Lower lobe of right lung (tissue), 2 donors: ENCODE measurements at regions not wholly inside any gene's neighbourhood (a gene's known extent, or its start where the extent isn't known, plus 50 kb on each side); places are given as distances from the start of the nearest gene placed in this dataset.

Source experiments
- ATAC-seq, 2 donors: fragments of 200-7000 bp; cut with Tn5 transposase; one replicate each; pipeline ENCODE4 v1.9.1; 2020 to 2022; ENCODE audit warnings: mild to moderate bottlenecking in 2 of 2, moderate library complexity in 2 of 2
- DNase-seq: peaks from one replicate; pipeline ENCODE4 v3.0.0-alpha.2; 2020
- H3K27ac ChIP-seq: fragments of 200-600 bp; one replicate; pipeline ENCODE4 v1.8.0; 2022
- H3K27me3 ChIP-seq: fragments of 200-600 bp; one replicate; pipeline ENCODE4 v1.8.0; 2022; ENCODE audit warnings: low read depth
- H3K36me3 ChIP-seq: fragments of 200-600 bp; one replicate; pipeline ENCODE4 v1.8.0; 2022; ENCODE audit warnings: mild to moderate bottlenecking
- H3K4me1 ChIP-seq: fragments of 200-600 bp; one replicate; pipeline ENCODE4 v1.8.0; 2022
- H3K4me3 ChIP-seq: fragments of 200-600 bp; one replicate; pipeline ENCODE4 v1.8.0; 2022; ENCODE audit warnings: mild to moderate bottlenecking
- H3K9me3 ChIP-seq: fragments of 200-600 bp; one replicate; pipeline ENCODE4 v1.8.0; 2022
- CTCF ChIP-seq: fragments of 200-600 bp; IDR thresholded peaks from one replicate; pipeline ENCODE4 v1.8.0; 2022; ENCODE audit warnings: antibody characterized with exemption, mild to moderate bottlenecking
- intact Hi-C: fragments of 100-400 bp; cut with DNase I; formaldehyde crosslinking; loops from one replicate; pipeline ENCODE4 v1.11.0; 2022
- donor health status: DM: no; HTN: yes; CAD: no; lungs with severe emphysema.

DNA sequence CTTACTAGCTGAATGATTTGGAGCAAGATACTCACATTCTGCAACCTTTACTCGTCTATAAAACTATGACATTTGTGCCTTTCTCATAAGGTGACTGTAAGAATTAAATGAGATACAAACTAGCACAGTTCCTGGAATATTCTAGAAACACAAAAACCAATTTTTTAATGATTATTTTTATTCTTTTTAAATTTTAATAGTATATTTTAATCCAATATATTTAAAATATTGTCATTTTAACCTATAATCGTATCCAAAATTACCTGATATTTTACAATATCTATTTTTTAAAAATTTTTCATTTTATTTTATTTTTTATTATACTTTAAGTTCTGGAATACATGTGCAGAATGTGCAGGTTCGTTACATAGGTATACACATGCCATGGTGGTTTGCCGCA, 238.1 kb downstream of the OLFM4 start:
- DNase-seq, result no peak
- Histone ChIP-seq H3K4me3 (no peak overlapping the region), H3K4me1 (no peaks in the 10 kb centered on the region), H3K36me3 (no peaks in the 10 kb centered on the region), H3K9me3 (no peaks in the 10 kb centered on the region), H3K27me3 (no peaks in the 10 kb centered on the region), H3K27ac (no peak overlapping the region)
- intact Hi-C loops, result no loop called here
- no peak for TF ChIP-seq CTCF
- ATAC-seq, result no peak

DNA sequence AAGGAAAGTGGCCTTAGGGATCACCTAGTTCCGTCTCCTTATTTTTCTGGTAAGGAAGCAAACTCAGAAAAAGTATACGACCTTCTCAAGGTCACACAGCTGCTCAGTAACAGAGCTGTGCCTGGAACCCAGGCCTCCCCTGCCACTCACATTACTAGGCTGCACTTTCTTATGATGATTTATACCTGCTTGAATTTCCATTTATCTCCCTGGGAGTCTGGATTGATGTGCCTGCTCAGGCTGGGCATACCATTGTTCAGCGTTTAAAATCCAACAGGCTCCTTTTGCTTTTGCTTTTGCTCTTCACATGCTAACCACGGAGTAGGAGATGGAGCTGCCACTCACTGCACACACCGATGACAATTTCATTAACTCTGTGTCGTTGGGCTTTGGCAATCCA, 241.0 kb downstream of the OLFM4 start:
- Histone ChIP-seq H3K27me3 (no peaks in the 10 kb centered on the region), H3K36me3 (no peaks in the 10 kb centered on the region), H3K4me3 (no peak overlapping the region), H3K4me1 (no peaks in the 10 kb centered on the region), H3K9me3 (no peaks in the 10 kb centered on the region), H3K27ac (no peak overlapping the region)
- intact Hi-C loops, result no loop called here
- DNase-seq, result no peak
- TF ChIP-seq CTCF, result no peak
- no peak for ATAC-seq

GRCh38 chr13:53272873-53273272, 244.3 kb downstream of the OLFM4 start:
- TF ChIP-seq CTCF, result no peak
- no peaks in the 10 kb centered on the region for H3K36me3 ChIP-seq
- H3K27me3 ChIP-seq, result no peaks in the 10 kb centered on the region
- no peak overlapping the region for H3K4me3 ChIP-seq
- ATAC-seq, result no peak
- intact Hi-C loops, result no loop called here
- no peaks in the 10 kb centered on the region for H3K9me3 ChIP-seq
- no peak overlapping the region for H3K27ac ChIP-seq
- H3K4me1 ChIP-seq, result no peaks in the 10 kb centered on the region
- no peak for DNase-seq

DNA sequence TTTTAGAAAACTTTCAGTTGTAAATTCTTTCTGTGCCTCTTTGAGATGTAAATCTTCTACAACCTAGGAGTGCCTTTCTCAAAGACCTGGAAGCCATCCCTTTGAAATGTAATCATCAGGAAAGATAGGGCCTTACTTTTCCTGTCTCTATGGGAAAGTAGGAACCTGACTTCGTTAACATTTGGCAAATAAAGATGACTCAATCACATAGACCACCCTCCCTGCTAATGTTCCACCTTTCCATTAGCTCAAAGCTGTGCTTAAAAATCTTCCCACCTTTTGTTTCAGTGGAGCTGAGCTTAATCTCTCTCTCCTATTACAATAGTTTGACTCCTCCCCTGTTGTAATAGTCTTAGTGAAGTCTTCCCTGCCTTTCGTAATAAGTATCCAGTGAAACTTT, 247.7 kb downstream of the OLFM4 start:
- Histone ChIP-seq H3K4me3 (no peak overlapping the region), H3K4me1 (no peaks in the 10 kb centered on the region), H3K27me3 (no peaks in the 10 kb centered on the region), H3K27ac (no peak overlapping the region), H3K9me3 (no peaks in the 10 kb centered on the region), H3K36me3 (no peaks in the 10 kb centered on the region)
- no peak for ATAC-seq
- intact Hi-C loops, result no loop called here
- DNase-seq, result no peak
- TF ChIP-seq CTCF, result no peak

GRCh38 chr13:53281677-53282076, 253.1 kb downstream of the OLFM4 start:
- no peak for DNase-seq
- Histone ChIP-seq H3K4me3 (no peak overlapping the region), H3K27ac (no peak overlapping the region), H3K36me3 (no peaks in the 10 kb centered on the region), H3K4me1 (no peaks in the 10 kb centered on the region), H3K9me3 (no peaks in the 10 kb centered on the region), H3K27me3 (no peaks in the 10 kb centered on the region)
- no peak for TF ChIP-seq CTCF
- intact Hi-C loops, result no loop called here
- no peak for ATAC-seq

- ATAC-seq, result no peak
- Histone ChIP-seq H3K27me3 (no peaks in the 10 kb centered on the region), H3K4me1 (no peaks in the 10 kb centered on the region), H3K36me3 (no peaks in the 10 kb centered on the region), H3K27ac (no peak overlapping the region), H3K9me3 (no peaks in the 10 kb centered on the region), H3K4me3 (no peak overlapping the region)
- intact Hi-C loops, result no loop called here
- no peak for TF ChIP-seq CTCF
- DNase-seq, result no peak
Observed at GRCh38 chr13:53285896-53286430, 257.4 kb downstream of the OLFM4 start.
